ENCODE measurements at regions not wholly inside any gene's neighbourhood (a gene's known extent, or its start where the extent isn't known, plus 50 kb on each side); places are given as distances from the start of the nearest gene placed in this dataset.

- DNase-seq = peak in 1 of 4 experiments; percentile 3
Observed at GRCh38 chr3:193780810-193781478, 187.9 kb downstream of the OPA1 start.

GRCh38 chr3:193782276-193782647, 189.3 kb downstream of the OPA1 start:
- no peak for DNase-seq

GRCh38 chr3:193782747-193783146, 189.7 kb downstream of the OPA1 start:
- no peak for DNase-seq

GRCh38 chr3:193783166-193783896, 190.3 kb downstream of the OPA1 start:
- no peak for DNase-seq

GRCh38 chr3:193784822-193785221, 191.8 kb downstream of the OPA1 start:
- DNase-seq = no peak

- no peak for DNase-seq
Observed at GRCh38 chr3:193787496-193787870, 194.5 kb downstream of the OPA1 start.

- DNase-seq = no peak
Observed at GRCh38 chr3:193788189-193788991, 195.4 kb downstream of the OPA1 start.

- no peak for DNase-seq
Observed at GRCh38 chr3:193789455-193789854, 196.4 kb downstream of the OPA1 start.

- DNase-seq = no peak
Observed at GRCh38 chr3:193790086-193790990, 197.3 kb downstream of the OPA1 start.

- no peak for DNase-seq
Observed at GRCh38 chr3:193791041-193792032, 198.3 kb downstream of the OPA1 start.

- no peak for DNase-seq
Observed at GRCh38 chr3:193793123-193793522, 200.1 kb downstream of the OPA1 start.

GRCh38 chr3:193794002-193794881, 201.2 kb downstream of the OPA1 start:
- no peak for DNase-seq

- DNase-seq = no peak
Observed at GRCh38 chr3:193795062-193795690, 202.2 kb downstream of the OPA1 start.

GRCh38 chr3:193796089-193796488, 203.1 kb downstream of the OPA1 start:
- no peak for DNase-seq

GRCh38 chr3:193797566-193797965, 204.6 kb downstream of the OPA1 start:
- DNase-seq = no peak

GRCh38 chr3:193798051-193798450, 205.0 kb downstream of the OPA1 start:
- no peak for DNase-seq

GRCh38 chr3:193800138-193801043, 207.4 kb downstream of the OPA1 start:
- DNase-seq = no peak

- no peak for DNase-seq
Observed at GRCh38 chr3:193801097-193801496, 208.1 kb downstream of the OPA1 start.

- DNase-seq = no peak
Observed at GRCh38 chr3:193803288-193803687, 210.3 kb downstream of the OPA1 start.

Measured in activated naive CD4-positive, alpha-beta T cell (primary cell).